GM23338 (cell line): ENCODE measurements at regions not wholly inside any gene's neighbourhood (a gene's known extent, or its start where the extent isn't known, plus 50 kb on each side); places are given as distances from the start of the nearest gene placed in this dataset.

Experiments
- ATAC-seq: fragments of 200-7000 bp; cut with Tn5 transposase; 3 replicates; pipeline ENCODE4 v1.9.1; 2020
- DNase-seq: peaks from one replicate; pipeline ENCODE4 v3.0.0-alpha.2; 2015; ENCODE audit warnings: low spot score
- H2AFZ ChIP-seq: fragments of 200-600 bp; sonication (generic); 2 replicates; pipeline ENCODE4 v1.8.0; 2016; ENCODE audit warnings: antibody characterized with exemption, mild to moderate bottlenecking, moderate library complexity
- H3F3A ChIP-seq: fragments of 200-600 bp; sonication (generic); replicated peaks from 2 replicates; pipeline ENCODE4 v1.8.0; 2017; ENCODE audit warnings: antibody characterized with exemption, mixed run types, low read depth
- H3K27ac ChIP-seq: fragments of 200-600 bp; sonication (generic); 2 replicates; pipeline ENCODE4 v1.6.1; 2016; ENCODE audit warnings: low read depth
- H3K27me3 ChIP-seq: fragments of 200-600 bp; sonication (generic); 2 replicates; pipeline ENCODE4 v1.8.0; 2016; ENCODE audit warnings: mild to moderate bottlenecking, mixed run types, moderate library complexity; ENCODE audit not compliant: insufficient read depth
- H3K36me3 ChIP-seq: fragments of 200-600 bp; sonication (generic); 2 replicates; pipeline ENCODE4 v1.8.0; 2016; ENCODE audit warnings: mild to moderate bottlenecking; ENCODE audit not compliant: insufficient read depth
- H3K4me1 ChIP-seq: fragments of 200-600 bp; sonication (generic); 2 replicates; pipeline ENCODE4 v1.8.0; 2016; ENCODE audit warnings: mild to moderate bottlenecking, moderate library complexity; ENCODE audit not compliant: insufficient read depth
- H3K4me2 ChIP-seq: fragments of 200-600 bp; sonication (generic); 2 replicates; pipeline ENCODE4 v1.7.1; 2017; ENCODE audit warnings: mixed run types
- H3K4me3 ChIP-seq: fragments of 200-600 bp; sonication (generic); 2 replicates; pipeline ENCODE4 v1.6.1; 2016; ENCODE audit warnings: mixed run types
- H3K79me2 ChIP-seq: fragments of 200-600 bp; sonication (generic); replicated peaks from 2 replicates; pipeline ENCODE4 v1.8.0; 2017; ENCODE audit warnings: mild to moderate bottlenecking; ENCODE audit not compliant: insufficient read depth
- H3K9me2 ChIP-seq: fragments of 200-600 bp; sonication (generic); 2 replicates; pipeline ENCODE4 v1.8.0; 2017; ENCODE audit not compliant: insufficient read depth
- H4K20me1 ChIP-seq: fragments of 200-600 bp; sonication (generic); replicated peaks from 2 replicates; pipeline ENCODE4 v1.8.0; 2017; ENCODE audit warnings: mild to moderate bottlenecking; ENCODE audit not compliant: insufficient read depth
- H3K27ac Mint-ChIP-seq: 2 replicates; pipeline ENCODE4 v1.8.0; 2020; ENCODE audit warnings: inconsistent platforms, mild to moderate bottlenecking, moderate library complexity, mixed read lengths
- H3K27me3 Mint-ChIP-seq: 3 replicates; pipeline ENCODE4 v1.8.0; 2022; ENCODE audit warnings: low read depth, mild to moderate bottlenecking, moderate library complexity, mixed read lengths, inconsistent platforms; ENCODE audit not compliant: insufficient read depth, poor library complexity
- H3K36me3 Mint-ChIP-seq: 3 replicates; pipeline ENCODE4 v1.8.0; 2021; ENCODE audit warnings: low read depth, mild to moderate bottlenecking, inconsistent platforms, moderate library complexity, mixed read lengths
- H3K4me1 Mint-ChIP-seq: 3 replicates; pipeline ENCODE4 v1.8.0; 2020; ENCODE audit warnings: mild to moderate bottlenecking, inconsistent platforms, mixed read lengths
- H3K4me3 Mint-ChIP-seq: 3 replicates; pipeline ENCODE4 v1.8.0; 2021; ENCODE audit warnings: moderate library complexity, mild to moderate bottlenecking, inconsistent platforms, mixed read lengths
- H3K9me3 Mint-ChIP-seq: 3 replicates; pipeline ENCODE4 v1.8.0; 2020; ENCODE audit warnings: moderate library complexity, mild to moderate bottlenecking, inconsistent platforms, mixed read lengths
- CREB1 ChIP-seq: fragments of 250-450 bp; sonication (Bioruptor Pico); IDR thresholded peaks from 2 replicates; pipeline ENCODE4 v1.5.0; 2020; ENCODE audit warnings: low read depth, mild to moderate bottlenecking, moderate library complexity
- EZH2 ChIP-seq: fragments of 200-600 bp; sonication (generic); IDR thresholded peaks from one replicate; pipeline ENCODE4 v1.8.0; 2017; ENCODE audit warnings: antibody characterized with exemption, mild to moderate bottlenecking, low read depth; ENCODE audit not compliant: unreplicated experiment
- EZH2phosphoT487 ChIP-seq: fragments of 200-600 bp; sonication (generic); IDR thresholded peaks from one replicate; pipeline ENCODE4 v1.8.1; 2018; ENCODE audit warnings: antibody characterized with exemption; ENCODE audit not compliant: unreplicated experiment
- JUNB ChIP-seq: IDR thresholded peaks from one replicate; pipeline ENCODE4 v1.6.1; 2016; ENCODE audit warnings: antibody characterized with exemption; ENCODE audit not compliant: unreplicated experiment
- NANOG ChIP-seq: IDR thresholded peaks from 2 replicates; pipeline ENCODE4 v1.6.1; 2016; ENCODE audit warnings: antibody characterized with exemption, borderline replicate concordance
- POLR2AphosphoS5 ChIP-seq: IDR thresholded peaks from 2 replicates; pipeline ENCODE4 v1.6.1; 2016; ENCODE audit warnings: antibody characterized with exemption, low read depth
- STAT1 ChIP-seq: IDR thresholded peaks from one replicate; pipeline ENCODE4 v1.6.1; 2016; ENCODE audit warnings: antibody characterized with exemption; ENCODE audit not compliant: unreplicated experiment
- ZNF114 ChIP-seq: fragments of 250-450 bp; sonication (Bioruptor Pico); IDR thresholded peaks from 2 replicates; pipeline ENCODE4 v1.5.0; 2020; ENCODE audit warnings: mild to moderate bottlenecking, moderate library complexity
- ZNF331 ChIP-seq: fragments of 250-450 bp; sonication (Bioruptor Pico); IDR thresholded peaks from 2 replicates; pipeline ENCODE4 v1.5.0; 2020; ENCODE audit warnings: low read depth, mild to moderate bottlenecking, moderate library complexity
- TF ChIP-seq, protein P1 (sequence below): IDR thresholded peaks from 2 replicates; pipeline ENCODE4 v1.6.1; 2016; ENCODE audit warnings: antibody characterized with exemption
- TF ChIP-seq, protein P2 (sequence below): IDR thresholded peaks from one replicate; pipeline ENCODE4 v1.6.1; 2018; ENCODE audit warnings: antibody characterized with exemption; ENCODE audit not compliant: unreplicated experiment
- TF ChIP-seq, protein P3 (sequence below): fragments of 250-450 bp; sonication (Bioruptor Pico); IDR thresholded peaks from 2 replicates; pipeline ENCODE4 v1.5.0; 2020; ENCODE audit warnings: mild to moderate bottlenecking, moderate library complexity
- TF ChIP-seq, protein P4 (sequence below), 2 experiments: fragments of 200-600 bp in 1 of 2; sonication (generic) in 1 of 2; conservative IDR thresholded peaks; 2 replicates each; pipeline versions ENCODE4 v1.5.1 to v1.6.1; 2016 to 2017; ENCODE audit warnings: antibody characterized with exemption in 2 of 2, low read depth in 2 of 2, mild to moderate bottlenecking in 2 of 2, moderate library complexity in 1 of 2

DNA sequence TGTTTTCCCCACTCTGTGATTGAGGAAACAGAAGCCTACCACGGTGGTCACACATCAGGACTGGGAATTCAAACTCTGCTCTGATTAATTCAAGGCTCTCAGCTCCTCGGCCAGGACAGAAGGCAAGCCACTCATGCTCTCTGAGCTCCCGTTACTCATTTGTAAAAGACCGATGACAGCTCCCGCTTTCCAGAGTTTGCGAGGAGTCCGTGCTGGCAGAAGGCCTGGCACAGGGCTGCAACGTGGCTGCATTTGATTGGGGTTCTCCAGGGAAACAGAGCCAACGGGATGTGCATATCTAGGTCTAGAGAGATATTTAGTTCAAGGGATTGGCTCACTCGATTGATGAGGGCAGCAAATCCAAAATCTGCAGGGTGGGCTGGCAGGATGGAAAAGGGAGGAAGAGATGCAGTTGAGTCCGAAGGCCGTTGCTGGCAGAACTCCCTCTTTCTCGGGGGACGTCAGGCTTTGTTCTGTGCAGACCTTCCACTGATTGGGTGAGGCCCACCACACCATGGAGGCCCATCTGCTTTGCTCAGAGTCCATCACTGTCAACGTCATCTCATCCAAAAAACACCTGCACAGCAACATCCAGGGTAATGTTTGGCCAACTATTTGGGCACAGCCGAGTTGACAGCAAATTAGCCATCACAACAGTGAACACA lies 215.5 kb upstream of the RPL38 start:
- Histone ChIP-seq H2AFZ (no peak overlapping the region), H3K4me1 (no peaks in the 10 kb centered on the region), H3K79me2 (no peaks in the 10 kb centered on the region), H3K4me3 (no peak overlapping the region), H3K27me3 (no peaks in the 10 kb centered on the region), H4K20me1 (no peaks in the 10 kb centered on the region), H3K27ac (no peak overlapping the region), H3F3A (no peaks in the 10 kb centered on the region), H3K36me3 (no peaks in the 10 kb centered on the region), H3K9me2 (no peaks in the 10 kb centered on the region), H3K4me2 (no peak overlapping the region)
- Mint-ChIP-seq H3K36me3 (no peaks in the 10 kb centered on the region), H3K27me3 (peaks cover 5% of the 10 kb centered on the region), H3K27ac (no peak overlapping the region), H3K4me1 (peaks cover 10% of the 10 kb centered on the region; the same call in 1 of the 3 replicates), H3K9me3 (no peaks in the 10 kb centered on the region; the same call in 2 of the 3 replicates), H3K4me3 (no peak overlapping the region)
- no peak for DNase-seq
- TF ChIP-seq, protein P1, sequence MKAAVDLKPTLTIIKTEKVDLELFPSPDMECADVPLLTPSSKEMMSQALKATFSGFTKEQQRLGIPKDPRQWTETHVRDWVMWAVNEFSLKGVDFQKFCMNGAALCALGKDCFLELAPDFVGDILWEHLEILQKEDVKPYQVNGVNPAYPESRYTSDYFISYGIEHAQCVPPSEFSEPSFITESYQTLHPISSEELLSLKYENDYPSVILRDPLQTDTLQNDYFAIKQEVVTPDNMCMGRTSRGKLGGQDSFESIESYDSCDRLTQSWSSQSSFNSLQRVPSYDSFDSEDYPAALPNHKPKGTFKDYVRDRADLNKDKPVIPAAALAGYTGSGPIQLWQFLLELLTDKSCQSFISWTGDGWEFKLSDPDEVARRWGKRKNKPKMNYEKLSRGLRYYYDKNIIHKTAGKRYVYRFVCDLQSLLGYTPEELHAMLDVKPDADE, result no peak
- TF ChIP-seq CREB1 (CRISPR knock-in tag) (no peak), EZH2 (no peak), ZNF114 (CRISPR knock-in tag) (no peak), ZNF331 (CRISPR knock-in tag) (no peak), STAT1 (no peak), EZH2phosphoT487 (no peak), NANOG (no peak), POLR2AphosphoS5 (no peak), JUNB (no peak)
- TF ChIP-seq, protein P2, sequence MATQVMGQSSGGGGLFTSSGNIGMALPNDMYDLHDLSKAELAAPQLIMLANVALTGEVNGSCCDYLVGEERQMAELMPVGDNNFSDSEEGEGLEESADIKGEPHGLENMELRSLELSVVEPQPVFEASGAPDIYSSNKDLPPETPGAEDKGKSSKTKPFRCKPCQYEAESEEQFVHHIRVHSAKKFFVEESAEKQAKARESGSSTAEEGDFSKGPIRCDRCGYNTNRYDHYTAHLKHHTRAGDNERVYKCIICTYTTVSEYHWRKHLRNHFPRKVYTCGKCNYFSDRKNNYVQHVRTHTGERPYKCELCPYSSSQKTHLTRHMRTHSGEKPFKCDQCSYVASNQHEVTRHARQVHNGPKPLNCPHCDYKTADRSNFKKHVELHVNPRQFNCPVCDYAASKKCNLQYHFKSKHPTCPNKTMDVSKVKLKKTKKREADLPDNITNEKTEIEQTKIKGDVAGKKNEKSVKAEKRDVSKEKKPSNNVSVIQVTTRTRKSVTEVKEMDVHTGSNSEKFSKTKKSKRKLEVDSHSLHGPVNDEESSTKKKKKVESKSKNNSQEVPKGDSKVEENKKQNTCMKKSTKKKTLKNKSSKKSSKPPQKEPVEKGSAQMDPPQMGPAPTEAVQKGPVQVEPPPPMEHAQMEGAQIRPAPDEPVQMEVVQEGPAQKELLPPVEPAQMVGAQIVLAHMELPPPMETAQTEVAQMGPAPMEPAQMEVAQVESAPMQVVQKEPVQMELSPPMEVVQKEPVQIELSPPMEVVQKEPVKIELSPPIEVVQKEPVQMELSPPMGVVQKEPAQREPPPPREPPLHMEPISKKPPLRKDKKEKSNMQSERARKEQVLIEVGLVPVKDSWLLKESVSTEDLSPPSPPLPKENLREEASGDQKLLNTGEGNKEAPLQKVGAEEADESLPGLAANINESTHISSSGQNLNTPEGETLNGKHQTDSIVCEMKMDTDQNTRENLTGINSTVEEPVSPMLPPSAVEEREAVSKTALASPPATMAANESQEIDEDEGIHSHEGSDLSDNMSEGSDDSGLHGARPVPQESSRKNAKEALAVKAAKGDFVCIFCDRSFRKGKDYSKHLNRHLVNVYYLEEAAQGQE, result no peak
- TF ChIP-seq, protein P3, sequence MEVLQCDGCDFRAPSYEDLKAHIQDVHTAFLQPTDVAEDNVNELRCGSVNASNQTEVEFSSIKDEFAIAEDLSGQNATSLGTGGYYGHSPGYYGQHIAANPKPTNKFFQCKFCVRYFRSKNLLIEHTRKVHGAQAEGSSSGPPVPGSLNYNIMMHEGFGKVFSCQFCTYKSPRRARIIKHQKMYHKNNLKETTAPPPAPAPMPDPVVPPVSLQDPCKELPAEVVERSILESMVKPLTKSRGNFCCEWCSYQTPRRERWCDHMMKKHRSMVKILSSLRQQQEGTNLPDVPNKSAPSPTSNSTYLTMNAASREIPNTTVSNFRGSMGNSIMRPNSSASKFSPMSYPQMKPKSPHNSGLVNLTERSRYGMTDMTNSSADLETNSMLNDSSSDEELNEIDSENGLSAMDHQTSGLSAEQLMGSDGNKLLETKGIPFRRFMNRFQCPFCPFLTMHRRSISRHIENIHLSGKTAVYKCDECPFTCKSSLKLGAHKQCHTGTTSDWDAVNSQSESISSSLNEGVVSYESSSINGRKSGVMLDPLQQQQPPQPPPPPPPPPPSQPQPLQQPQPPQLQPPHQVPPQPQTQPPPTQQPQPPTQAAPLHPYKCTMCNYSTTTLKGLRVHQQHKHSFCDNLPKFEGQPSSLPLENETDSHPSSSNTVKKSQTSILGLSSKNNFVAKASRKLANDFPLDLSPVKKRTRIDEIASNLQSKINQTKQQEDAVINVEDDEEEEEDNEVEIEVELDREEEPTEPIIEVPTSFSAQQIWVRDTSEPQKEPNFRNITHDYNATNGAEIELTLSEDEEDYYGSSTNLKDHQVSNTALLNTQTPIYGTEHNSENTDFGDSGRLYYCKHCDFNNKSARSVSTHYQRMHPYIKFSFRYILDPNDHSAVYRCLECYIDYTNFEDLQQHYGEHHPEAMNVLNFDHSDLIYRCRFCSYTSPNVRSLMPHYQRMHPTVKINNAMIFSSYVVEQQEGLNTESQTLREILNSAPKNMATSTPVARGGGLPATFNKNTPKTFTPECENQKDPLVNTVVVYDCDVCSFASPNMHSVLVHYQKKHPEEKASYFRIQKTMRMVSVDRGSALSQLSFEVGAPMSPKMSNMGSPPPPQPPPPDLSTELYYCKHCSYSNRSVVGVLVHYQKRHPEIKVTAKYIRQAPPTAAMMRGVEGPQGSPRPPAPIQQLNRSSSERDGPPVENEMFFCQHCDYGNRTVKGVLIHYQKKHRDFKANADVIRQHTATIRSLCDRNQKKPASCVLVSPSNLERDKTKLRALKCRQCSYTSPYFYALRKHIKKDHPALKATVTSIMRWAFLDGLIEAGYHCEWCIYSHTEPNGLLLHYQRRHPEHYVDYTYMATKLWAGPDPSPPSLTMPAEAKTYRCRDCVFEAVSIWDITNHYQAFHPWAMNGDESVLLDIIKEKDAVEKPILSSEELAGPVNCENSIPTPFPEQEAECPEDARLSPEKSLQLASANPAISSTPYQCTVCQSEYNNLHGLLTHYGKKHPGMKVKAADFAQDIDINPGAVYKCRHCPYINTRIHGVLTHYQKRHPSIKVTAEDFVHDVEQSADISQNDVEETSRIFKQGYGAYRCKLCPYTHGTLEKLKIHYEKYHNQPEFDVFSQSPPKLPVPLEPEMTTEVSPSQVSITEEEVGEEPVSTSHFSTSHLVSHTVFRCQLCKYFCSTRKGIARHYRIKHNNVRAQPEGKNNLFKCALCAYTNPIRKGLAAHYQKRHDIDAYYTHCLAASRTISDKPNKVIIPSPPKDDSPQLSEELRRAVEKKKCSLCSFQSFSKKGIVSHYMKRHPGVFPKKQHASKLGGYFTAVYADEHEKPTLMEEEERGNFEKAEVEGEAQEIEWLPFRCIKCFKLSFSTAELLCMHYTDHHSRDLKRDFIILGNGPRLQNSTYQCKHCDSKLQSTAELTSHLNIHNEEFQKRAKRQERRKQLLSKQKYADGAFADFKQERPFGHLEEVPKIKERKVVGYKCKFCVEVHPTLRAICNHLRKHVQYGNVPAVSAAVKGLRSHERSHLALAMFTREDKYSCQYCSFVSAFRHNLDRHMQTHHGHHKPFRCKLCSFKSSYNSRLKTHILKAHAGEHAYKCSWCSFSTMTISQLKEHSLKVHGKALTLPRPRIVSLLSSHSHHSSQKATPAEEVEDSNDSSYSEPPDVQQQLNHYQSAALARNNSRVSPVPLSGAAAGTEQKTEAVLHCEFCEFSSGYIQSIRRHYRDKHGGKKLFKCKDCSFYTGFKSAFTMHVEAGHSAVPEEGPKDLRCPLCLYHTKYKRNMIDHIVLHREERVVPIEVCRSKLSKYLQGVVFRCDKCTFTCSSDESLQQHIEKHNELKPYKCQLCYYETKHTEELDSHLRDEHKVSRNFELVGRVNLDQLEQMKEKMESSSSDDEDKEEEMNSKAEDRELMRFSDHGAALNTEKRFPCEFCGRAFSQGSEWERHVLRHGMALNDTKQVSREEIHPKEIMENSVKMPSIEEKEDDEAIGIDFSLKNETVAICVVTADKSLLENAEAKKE (CRISPR knock-in tag), result no peak
- TF ChIP-seq, protein P4, sequence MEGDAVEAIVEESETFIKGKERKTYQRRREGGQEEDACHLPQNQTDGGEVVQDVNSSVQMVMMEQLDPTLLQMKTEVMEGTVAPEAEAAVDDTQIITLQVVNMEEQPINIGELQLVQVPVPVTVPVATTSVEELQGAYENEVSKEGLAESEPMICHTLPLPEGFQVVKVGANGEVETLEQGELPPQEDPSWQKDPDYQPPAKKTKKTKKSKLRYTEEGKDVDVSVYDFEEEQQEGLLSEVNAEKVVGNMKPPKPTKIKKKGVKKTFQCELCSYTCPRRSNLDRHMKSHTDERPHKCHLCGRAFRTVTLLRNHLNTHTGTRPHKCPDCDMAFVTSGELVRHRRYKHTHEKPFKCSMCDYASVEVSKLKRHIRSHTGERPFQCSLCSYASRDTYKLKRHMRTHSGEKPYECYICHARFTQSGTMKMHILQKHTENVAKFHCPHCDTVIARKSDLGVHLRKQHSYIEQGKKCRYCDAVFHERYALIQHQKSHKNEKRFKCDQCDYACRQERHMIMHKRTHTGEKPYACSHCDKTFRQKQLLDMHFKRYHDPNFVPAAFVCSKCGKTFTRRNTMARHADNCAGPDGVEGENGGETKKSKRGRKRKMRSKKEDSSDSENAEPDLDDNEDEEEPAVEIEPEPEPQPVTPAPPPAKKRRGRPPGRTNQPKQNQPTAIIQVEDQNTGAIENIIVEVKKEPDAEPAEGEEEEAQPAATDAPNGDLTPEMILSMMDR (conservative IDR thresholded peaks at IDR 0.05; ENCODE audit: low read depth in 2 of 2), result no peak
- ATAC-seq, result no peak
